GM23248 (cell line): ENCODE measurements at regions not wholly inside any gene's neighbourhood (a gene's known extent, or its start where the extent isn't known, plus 50 kb on each side); places are given as distances from the start of the nearest gene placed in this dataset.

Experiments
- EZH2 ChIP-seq: fragments of 200-600 bp; sonication (generic); IDR thresholded peaks from 2 replicates; pipeline ENCODE4 v1.6.1; 2018; ENCODE audit warnings: antibody characterized with exemption, mild to moderate bottlenecking; ENCODE audit not compliant: insufficient read depth, poor library complexity, severe bottlenecking
- EZH2phosphoT487 ChIP-seq: fragments of 200-600 bp; sonication (generic); IDR thresholded peaks from 2 replicates; pipeline ENCODE4 v1.6.1; 2018; ENCODE audit warnings: antibody characterized with exemption, moderate library complexity, mild to moderate bottlenecking, low read depth; ENCODE audit not compliant: insufficient read depth

DNA sequence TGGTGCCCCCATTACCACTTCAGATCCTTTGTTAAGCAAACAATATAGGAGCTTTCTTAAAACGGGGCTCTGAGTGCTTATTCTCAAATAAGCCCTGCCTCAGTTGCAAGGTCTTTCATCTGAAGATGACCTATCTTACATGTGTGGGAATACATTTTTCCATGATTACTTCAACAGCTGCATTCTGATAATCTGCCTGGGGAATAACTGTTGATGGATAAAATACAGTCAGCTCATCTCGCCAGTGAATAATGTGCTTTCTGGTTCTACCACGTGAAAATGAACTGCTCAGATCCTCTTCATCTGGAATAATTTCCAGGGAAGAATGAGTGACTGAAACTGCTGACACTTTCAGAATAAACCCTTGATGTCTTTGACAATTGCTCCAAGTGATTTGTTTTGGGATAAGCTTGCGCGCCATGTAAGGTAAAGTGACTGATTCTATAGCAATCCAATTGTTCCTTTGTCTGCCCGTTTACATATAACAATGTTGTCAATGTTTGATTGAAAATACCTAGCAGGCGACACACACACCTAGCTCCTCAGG lies 161.3 kb downstream of the RTL9 start:
- TF ChIP-seq EZH2 (no peak), EZH2phosphoT487 (no peak)
